HG03442 (cell line): ENCODE measurements at regions not wholly inside any gene's neighbourhood (a gene's known extent, or its start where the extent isn't known, plus 50 kb on each side); places are given as distances from the start of the nearest gene placed in this dataset.
"Not testable (repeated sequence)": the region's sequence is repeated elsewhere in the genome, so short reads cannot be mapped to it uniquely, and the experiment has no call there.

Experiments used
- ATAC-seq: cut with Tn5 transposase; IDR thresholded peaks from one replicate; pipeline ENCODE4 v1.9.1; 2021; ENCODE audit warnings: mild to moderate bottlenecking, moderate library complexity; ENCODE audit not compliant: unreplicated experiment

DNA sequence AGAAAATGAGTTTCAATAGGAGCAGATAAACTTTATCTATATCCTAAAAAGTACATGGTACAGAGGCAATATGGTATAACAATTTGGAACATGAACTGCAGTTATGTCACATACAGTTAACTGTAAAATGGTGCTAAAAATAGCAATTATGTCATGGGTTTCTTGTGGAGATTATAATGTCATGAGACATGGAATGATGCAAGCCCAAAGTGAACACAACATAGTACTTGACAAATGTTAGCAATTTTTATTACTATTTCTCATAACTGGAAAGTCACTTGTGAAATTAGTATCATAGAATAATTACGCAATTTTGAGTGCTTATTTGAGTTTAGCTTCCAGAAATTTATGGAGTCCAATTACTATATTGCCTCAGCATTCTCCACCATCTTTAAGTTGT lies 1263.4 kb downstream of the DSC3 start:
- no peak for ATAC-seq

DNA sequence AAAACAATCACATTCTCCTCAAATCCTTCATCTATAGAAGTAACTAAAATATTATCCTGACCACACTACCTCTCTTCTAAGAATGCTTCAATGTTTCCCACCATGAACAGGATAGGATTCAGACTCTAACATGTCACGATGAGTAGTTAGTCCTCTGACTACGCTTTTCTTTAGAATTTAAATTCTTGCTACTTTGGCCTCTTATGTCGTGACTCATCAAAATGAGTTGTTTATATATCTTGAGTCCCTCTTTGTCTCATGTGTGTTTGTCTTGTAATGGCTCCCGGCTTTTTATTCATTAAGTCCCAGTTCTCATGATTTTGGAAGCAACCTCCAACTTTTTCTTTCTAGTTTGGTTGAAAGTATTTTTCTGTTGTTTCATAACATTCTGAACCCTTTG lies 1289.2 kb downstream of the DSC3 start:
- ATAC-seq: no peak

DNA sequence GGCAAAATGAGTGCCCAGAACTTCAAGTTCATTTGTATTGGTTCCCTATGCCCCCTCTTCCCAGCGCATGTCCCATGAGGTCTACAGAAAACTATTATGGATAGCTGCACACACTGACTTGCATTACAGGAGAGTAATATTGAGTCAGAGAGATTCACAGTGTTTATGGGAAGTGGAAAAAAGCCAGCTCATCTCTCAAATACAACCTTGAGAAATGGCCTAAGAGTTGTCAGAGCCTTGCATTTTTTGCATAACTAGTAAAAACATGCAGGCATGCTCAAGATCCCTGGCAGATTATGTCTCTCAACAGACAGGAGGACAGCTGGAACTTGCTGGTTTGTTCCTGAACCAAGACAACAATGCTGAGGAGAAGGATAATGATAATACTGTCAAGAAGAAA lies 1292.8 kb downstream of the DSC3 start:
- ATAC-seq: no peak

DNA sequence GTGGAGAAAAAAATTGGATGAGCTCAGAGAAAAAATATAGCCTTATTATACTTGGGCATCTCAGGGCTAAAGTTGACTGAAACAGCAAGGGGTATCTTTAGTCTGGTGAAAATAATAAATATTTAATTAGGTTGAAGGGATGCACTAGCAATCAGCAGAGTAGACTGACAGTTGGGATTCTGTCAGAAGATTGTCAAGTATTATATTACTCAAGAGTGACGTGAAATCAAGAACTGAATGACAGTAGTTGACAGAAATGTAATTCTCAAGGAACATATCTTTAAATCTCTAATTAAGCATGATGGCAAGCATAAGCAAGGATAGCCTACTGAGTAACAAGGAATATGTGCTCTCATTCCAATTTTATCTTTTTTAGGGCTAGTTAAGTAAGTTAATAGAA lies 1301.1 kb downstream of the DSC3 start:
- no peak for ATAC-seq

DNA sequence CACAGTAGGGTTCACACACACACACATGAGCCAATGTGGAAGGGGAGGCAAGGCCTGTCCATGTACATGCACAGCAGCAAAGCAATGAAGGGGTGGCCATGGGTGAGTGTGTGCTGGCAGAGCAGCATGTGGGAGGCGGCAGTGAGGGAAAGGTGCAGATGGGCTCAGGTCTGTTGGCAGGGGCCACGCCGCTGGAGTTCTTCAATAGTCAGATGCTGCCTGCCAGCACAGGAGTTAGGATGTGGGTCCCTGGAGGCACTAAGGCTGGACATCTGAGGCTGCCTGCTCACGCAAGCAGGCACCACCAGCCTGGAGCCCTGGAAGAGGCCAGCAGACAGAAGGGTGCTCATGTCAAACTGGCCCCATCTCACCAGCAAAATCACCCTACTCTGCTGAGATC lies 1304.9 kb downstream of the DSC3 start:
- no peak for ATAC-seq

DNA sequence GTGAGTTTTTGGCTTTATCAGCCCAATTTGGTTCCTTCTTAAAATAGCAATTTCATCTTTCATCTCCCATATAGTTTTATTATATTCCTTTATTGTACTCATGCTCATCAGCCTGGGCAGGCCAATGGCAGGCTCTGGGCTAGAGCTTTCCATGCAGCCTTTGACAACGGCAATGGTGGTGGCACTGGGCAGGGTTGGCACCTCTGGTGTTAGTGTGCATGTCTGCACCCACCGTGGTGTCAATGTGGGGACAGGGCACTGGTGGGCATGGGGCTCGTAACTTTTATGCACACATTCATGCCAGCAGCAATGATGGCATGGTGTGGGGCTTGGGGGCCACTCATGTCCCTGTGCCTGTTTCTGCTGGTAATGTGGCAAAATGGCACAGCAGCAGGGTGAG lies 1305.4 kb downstream of the DSC3 start:
- ATAC-seq: no peak

DNA sequence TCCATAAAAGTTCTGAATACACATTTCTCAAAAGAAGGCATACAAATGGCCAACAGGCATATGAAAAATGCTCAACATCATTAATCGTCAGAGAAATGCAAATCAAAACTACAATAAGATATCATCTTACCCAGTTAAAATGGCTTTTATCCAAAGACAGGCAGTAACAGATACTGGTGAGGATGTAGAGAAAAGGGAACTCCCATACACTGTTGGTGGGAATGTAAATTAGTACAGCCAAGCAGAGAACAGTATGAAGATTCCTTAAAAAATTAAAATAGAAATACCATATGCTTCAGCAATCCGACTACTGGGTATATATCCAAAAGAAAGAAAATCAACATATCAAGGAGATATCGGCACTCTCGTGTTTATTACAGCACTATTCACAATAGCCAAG lies 1312.5 kb downstream of the DSC3 start:
- no peak for ATAC-seq

DNA sequence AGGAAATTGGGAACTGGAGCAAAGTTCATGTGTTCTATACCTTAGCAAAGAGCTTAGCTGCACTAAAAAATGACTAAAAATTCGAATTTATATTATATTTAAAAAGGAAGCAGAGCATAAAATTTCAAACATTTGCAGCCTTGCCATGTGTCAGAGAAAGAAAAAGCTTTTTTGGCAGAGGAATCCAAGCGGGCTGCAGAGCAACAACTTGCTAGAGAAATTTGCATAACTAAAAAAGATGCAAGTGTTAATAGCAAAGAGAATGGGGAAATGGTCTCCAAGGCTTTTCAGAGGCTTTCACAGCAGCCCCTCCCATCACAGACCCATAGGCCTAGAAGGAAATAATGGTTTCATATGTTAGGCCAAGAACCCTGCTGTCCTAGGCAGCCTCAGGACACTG lies 1315.9 kb downstream of the DSC3 start:
- ATAC-seq: no peak

DNA sequence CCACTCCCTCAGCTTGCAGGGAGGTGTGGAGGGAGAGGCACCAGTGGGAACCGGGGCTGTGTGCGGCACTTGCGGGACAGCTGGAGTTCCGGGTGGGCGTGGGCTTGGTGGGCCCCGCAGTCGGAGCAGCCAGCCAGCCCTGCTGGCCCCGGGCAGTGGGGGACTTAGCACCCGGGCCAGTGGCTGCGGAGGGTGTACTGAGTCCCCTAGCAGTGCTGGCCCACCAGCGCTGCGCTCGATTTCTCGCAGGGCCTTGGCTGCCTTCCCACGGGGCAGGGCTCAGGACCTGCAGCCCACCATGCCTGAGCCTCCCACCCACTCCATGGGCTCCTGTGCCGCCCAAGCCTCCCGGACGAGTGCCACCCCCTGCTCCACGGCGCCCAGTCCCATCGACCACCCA lies 1319.1 kb downstream of the DSC3 start:
- ATAC-seq: not testable (repeated sequence)

DNA sequence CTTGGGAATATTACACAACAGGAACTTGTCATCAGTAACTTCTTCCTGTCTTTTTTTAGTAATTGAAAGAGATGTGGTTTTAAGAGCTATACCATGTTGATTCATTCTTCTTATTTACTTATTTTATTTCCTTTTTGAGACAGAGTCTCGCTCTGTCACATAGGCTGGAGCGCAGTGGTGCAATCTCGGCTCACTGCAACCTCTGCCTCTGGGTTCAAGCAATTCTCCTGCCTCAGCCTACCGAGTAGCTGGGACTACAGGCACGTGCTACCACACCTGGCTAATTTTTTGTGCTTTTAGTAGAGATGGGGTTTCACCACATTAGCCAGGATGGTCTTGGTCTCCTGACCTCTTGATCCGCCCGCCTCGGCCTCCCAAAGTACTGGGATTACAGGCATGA lies 1326.6 kb downstream of the DSC3 start:
- not testable (repeated sequence) for ATAC-seq

DNA sequence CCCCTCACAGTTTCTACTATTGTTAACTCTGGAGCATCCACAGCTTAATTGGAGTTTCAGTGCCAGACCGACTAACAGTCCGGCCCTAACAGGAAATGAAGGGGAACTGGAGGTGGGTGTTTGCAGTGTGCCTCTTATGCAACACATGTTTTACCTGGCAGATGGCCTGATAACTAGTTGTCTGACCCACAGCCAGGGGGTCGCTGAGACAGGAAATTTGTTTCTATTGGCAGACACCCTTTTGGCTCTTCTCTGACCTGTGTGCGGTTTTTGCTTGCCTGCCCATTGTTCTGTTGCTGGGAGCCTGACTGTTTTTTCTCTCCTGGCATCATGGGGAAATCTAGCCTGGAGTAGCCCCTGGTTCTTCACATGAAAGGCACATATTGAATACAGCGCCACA lies 1329.8 kb downstream of the DSC3 start:
- no peak for ATAC-seq

DNA sequence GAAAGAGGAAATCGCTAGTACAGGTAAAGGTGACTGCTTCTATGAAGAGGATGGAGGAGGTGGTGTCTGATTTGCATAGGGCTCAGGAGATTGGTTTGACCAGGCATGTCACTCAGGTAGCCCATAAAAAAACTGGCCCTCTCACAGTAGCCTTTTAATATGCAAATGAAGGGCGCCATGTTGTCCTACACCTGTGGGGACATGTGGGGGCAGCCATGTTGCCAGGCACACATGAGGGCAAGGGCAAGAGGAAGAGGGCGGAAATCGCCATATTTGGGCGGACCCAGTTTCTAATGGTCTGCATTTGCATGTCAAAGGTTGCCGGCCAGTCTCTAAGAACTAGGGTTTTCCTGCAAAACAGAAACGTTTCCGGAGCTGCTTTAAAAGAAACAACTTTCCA lies 1330.6 kb downstream of the DSC3 start:
- no peak for ATAC-seq

DNA sequence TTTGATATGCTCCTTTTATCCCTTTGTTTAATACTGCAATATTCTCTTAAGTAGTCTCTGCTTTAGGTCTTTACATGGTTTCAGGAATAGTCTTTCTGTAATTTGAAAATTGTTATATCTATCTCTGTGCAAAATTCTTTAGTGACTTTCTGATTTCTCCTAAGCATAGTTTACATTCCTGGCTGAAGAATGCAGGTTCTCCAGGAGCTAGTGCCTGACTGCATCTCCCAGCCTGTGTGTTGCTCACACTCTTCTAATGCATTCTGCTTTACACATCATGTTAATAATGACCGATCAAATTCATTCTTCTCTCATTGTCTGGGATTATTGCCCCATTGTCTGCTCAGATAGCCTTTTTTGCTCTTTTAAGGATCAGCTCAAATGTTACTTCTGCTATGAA lies 1349.2 kb downstream of the DSC3 start:
- no peak for ATAC-seq

DNA sequence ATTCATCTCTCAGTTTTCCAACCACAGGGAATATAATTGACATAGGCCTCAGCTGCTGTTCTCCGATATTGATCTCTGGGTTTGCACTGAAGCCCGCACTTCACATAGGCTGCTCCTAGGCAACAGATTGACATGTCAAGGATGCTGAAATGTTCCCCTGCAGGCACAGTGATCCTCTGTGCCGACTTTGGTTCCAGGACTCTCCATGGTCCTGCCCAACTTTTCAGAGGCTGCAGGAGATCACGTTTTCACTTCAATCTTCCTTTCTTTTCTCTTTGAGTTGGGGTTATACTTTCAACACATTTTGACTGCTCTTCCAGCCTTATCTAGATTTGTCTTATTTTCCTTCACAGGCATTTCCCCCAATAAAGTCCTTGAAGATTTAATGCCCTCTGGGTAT lies 1361.0 kb downstream of the DSC3 start:
- ATAC-seq: no peak

DNA sequence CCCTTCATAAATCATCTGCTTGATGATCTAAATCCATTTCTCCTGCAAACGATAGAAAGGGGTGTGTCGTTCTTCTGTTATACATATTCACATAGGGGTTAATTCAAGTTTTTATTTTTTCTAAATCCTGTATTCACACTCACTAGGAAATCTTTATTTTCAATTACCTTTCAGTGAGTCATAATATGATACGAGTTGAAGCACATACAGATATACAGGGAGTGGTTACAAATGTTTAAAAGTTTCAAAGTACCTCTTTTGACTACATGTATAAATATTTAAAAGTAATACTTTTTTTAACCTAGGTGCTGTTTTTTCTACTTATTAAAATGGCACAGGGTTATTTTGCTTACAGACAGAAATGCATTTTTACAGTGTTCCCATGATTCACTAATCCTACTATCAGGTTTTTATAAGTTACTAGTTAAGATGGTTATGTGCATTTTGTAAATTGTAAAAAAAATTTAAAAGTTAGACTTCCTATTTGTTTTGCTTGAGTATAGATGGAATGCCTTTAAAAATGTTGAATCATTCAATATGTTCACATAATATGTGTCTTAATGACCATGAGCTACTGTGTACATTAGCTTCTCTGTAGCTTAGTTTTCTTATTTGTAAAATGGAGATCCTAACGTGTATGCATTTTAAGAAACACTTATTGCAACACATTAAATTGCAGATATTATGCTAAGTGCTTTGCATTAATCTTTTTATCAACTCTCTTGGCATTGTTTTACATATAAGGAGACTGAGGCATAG lies 1378.1 kb downstream of the DSC3 start:
- no peak for ATAC-seq

DNA sequence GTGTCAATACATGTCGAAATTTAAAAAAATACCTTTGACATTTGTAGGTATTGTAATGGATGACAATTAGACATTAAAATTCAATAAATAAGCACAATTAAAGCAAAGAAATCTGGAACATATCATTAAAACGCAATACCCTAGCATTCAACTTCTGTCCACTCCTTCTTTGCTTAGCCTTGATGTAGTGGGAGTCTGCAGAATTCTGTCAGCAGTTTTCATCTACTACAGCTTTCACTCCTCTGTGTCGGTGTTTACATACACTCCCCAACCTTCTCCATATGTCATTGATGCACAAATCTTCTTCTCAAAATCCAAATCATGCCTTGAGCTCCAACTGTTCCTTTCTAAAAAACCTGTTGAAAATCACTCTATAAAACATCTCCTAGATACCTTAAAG lies 1380.6 kb downstream of the DSC3 start:
- ATAC-seq: no peak

DNA sequence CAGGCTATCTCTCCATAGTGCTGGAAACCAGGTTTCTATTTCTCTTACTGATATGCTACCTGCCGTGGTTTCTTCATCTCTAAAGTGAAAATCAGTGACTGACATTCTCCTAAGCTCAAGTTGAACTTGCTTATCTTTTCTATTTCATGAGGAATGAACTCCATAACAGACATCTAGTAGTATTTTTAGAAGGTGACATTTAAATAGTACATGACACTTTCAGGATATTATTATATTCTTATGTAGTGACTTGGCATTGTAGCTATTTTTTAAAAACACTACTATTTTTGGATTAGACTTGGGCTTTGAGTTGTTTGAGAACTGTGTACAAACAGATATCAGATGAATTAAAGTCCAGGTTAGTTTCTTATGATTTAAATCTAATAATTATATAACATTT lies 1381.8 kb downstream of the DSC3 start:
- ATAC-seq: no peak

DNA sequence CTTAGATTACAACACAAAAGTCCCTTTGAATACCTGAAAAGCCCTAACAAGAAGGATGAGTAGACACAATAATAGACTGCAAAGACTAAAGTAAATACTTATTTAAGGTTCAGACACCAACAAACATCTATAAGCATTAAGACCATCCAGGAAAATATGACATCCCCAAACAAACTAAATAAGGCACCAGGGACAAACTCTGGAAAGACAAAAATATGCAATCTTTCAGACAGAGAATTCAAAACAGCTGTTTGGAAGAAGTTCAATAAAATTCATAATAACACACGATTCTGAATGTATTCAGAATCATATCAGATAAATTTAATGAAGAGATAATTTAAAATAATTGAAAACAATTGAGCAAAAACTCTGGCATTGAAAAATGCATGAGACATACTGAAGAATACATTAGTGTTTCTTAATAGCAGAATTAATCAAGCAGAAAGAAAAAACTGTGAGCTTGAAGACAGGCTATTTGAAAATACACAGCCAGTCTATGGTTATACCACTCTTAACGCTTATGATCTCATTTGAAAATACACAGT lies 1388.8 kb downstream of the DSC3 start:
- ATAC-seq: no peak

DNA sequence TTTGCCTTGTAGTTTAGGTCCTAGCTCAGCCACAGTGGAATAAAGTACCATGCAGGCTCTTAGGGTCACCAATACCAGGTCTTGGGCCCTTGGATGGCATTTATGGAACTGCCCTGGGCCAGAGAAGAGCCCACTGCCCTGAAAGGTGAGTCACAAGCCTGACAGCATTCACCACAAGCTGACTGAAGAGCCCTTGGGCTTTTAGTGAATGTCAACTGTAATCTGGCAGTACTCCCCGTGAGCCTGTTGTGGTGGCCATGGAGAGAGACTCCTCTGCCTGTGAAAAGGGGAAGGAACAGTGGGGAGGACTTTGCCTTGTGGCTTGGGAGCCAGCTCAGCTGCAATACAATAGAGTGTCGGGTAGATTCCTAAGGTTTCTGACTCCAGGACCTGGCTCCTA lies 1389.7 kb downstream of the DSC3 start:
- ATAC-seq: no peak

DNA sequence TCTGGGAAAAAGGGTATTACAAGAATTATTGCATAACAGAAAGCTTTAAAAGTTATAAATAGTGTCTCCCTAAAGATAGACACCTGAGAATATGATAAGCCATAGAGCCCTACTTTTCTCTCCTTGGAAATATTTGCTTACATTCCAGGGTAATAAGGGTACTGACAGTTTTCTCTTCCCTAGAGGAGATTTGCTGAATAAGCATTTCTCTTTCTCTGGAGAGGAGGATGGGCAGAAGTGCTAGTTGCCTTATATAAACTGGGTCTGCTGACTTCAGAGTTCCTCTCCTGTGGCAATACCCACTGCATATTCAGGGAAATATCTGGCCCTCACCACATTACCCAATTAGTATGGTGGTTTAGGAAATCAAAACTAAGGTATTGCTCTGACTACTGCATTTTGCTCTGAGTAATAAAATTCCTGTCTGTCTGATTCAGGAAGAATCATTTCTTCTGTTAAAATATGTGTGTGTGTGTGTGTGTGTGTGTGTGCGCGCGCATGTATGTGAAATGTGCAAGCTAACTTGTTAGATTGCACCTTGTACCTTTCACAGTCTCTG lies 1391.3 kb downstream of the DSC3 start:
- ATAC-seq: no peak

DNA sequence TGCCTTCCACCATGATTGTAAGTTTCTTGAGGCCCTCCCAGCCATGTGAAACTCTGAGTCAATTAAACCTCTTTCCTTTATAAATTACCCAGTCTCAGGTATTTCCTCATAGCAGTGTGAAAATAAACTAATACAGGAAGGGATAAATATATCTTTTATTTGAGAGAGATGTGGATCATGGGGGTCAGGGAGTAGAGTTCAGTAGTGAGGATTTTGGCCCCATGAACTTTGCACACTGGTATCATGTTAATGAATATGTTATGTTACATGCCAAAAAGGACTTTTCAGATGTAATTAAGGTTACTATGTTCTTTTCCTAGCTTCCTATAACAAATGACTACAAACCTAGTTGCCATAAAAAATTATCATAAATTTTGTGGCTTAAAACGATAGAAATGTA lies 1393.7 kb downstream of the DSC3 start:
- ATAC-seq: no peak

DNA sequence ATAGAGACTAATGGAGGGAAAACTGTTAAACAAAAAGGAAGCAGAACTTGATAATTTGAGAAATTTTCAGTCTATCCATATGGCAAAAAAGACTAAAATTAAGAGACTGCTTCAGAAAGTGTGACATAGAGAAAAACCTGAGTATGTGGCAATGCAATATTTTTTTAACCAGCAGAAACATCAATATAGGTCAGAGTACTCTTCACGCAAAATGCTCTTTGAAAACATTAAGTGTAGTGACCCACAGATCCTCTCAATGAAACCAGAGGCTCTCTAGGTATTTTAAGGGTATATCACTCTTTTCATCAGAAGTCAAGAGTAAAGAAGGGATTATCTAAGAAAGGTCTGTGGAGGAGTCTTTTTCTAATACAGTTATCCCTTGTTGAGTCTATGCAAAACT lies 1394.8 kb downstream of the DSC3 start:
- no peak for ATAC-seq

DNA sequence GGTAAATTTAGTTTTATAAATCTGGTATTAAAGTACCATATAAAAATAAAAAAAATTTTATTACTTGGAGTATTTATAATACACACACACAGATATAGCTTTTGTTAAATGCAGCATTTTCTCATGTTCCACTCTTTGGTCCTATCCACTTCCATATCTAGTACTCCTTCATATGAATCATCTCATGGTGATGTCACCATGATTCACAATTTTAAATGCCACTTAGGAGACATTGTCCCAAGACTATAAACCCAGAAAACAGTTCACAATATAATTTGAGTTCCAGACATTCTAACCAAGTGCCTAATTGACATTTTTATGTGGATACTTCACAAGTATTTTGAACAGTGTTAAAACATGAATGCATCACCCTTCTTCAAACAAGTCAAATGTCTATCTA lies 1398.3 kb downstream of the DSC3 start:
- no peak for ATAC-seq
